ENCODE measurements at regions not wholly inside any gene's neighbourhood (a gene's known extent, or its start where the extent isn't known, plus 50 kb on each side); places are given as distances from the start of the nearest gene placed in this dataset.

GRCh38 chr5:3191585-3191984 is 404.0 kb upstream of the IRX1 start:
- Histone ChIP-seq H3K27me3 (peaks cover 0 to 6% of the 10 kb centered on the region in 2 donors), H3K27ac (no peak overlapping the region)
- TF ChIP-seq POLR2A (IDR thresholded peaks at IDR 0.05) (no peak), POLR2AphosphoS5 (IDR thresholded peaks at IDR 0.05) (no peak), CTCF (IDR thresholded peaks at IDR 0.05) (no peak)

GRCh38 chr5:3190930-3191329 is 404.7 kb upstream of the IRX1 start:
- H3K27me3 ChIP-seq = peaks cover 0 to under 1% of the 10 kb centered on the region in 2 donors

More at GRCh38 chr5:3191585-3191984, 404.0 kb upstream of the IRX1 start:
- Histone ChIP-seq H3K4me1 (no peaks in the 10 kb centered on the region), H3K9me3 (no peaks in the 10 kb centered on the region), H3K4me3 (no peak overlapping the region), H3K36me3 (no peaks in the 10 kb centered on the region)
- DNase-seq (ENCODE audit: low spot score in 2 of 2) = no peak
- intact Hi-C loops (cut with DNase I; ENCODE audit: low total_unique reads) = no loop called here

DNA sequence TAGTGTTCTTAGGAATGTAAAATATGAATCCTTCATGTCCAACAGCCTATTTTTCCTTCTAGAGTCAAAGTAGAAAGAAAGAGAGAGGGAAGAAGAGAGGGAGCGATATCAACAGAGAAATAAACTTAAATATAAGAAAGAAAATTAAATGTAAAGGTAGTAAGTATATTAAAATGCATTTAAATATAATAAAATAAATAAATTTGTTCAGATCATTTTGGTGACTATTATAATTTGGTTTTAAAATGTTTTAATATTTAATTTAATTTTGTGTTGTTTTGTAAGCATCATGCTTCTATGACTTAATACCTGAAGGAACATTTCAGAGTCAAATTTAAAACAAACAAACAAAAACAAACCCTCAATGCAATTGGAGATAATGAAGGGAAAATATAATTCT is 405.2 kb upstream of the IRX1 start:
- no peak for DNase-seq (ENCODE audit: low spot score in 2 of 2)
- Histone ChIP-seq H3K4me3 (no peak overlapping the region), H3K9me3 (no peaks in the 10 kb centered on the region), H3K36me3 (no peaks in the 10 kb centered on the region), H3K4me1 (no peaks in the 10 kb centered on the region), H3K27ac (no peak overlapping the region), H3K27me3 (no peaks in the 10 kb centered on the region)
- no peak for TF ChIP-seq POLR2A (IDR thresholded peaks at IDR 0.05)
- TF ChIP-seq POLR2AphosphoS5 (IDR thresholded peaks at IDR 0.05) = no peak
- no peak for TF ChIP-seq CTCF (IDR thresholded peaks at IDR 0.05)
- intact Hi-C loops (cut with DNase I; ENCODE audit: low total_unique reads) = no loop called here

More at GRCh38 chr5:3190930-3191329, 404.7 kb upstream of the IRX1 start:
- no peaks in the 10 kb centered on the region for H3K36me3 ChIP-seq
- no peak for DNase-seq (ENCODE audit: low spot score in 2 of 2)
- no peaks in the 10 kb centered on the region for H3K4me1 ChIP-seq
- no peak for TF ChIP-seq POLR2AphosphoS5 (IDR thresholded peaks at IDR 0.05)
- no peak for TF ChIP-seq CTCF (IDR thresholded peaks at IDR 0.05)
- TF ChIP-seq POLR2A (IDR thresholded peaks at IDR 0.05) = no peak
- H3K27ac ChIP-seq = no peak overlapping the region
- no peaks in the 10 kb centered on the region for H3K9me3 ChIP-seq
- intact Hi-C loops (cut with DNase I; ENCODE audit: low total_unique reads) = no loop called here
- no peak overlapping the region for H3K4me3 ChIP-seq

- no peaks in the 10 kb centered on the region for H3K4me1 ChIP-seq
- H3K4me3 ChIP-seq = no peak overlapping the region
- no peaks in the 10 kb centered on the region for H3K9me3 ChIP-seq
- TF ChIP-seq CTCF (IDR thresholded peaks at IDR 0.05) = no peak
- TF ChIP-seq POLR2AphosphoS5 (IDR thresholded peaks at IDR 0.05) = no peak
- no peak for TF ChIP-seq POLR2A (IDR thresholded peaks at IDR 0.05)
- no peaks in the 10 kb centered on the region for H3K36me3 ChIP-seq
- intact Hi-C loops (cut with DNase I; ENCODE audit: low total_unique reads) = no loop called here
- no peak for DNase-seq (ENCODE audit: low spot score in 2 of 2)
- peaks cover 0 to 3% of the 10 kb centered on the region in 2 donors for H3K27me3 ChIP-seq
- no peak overlapping the region for H3K27ac ChIP-seq
These were observed 407.7 kb upstream of the IRX1 start for GRCh38 chr5:3187771-3188425.

DNA sequence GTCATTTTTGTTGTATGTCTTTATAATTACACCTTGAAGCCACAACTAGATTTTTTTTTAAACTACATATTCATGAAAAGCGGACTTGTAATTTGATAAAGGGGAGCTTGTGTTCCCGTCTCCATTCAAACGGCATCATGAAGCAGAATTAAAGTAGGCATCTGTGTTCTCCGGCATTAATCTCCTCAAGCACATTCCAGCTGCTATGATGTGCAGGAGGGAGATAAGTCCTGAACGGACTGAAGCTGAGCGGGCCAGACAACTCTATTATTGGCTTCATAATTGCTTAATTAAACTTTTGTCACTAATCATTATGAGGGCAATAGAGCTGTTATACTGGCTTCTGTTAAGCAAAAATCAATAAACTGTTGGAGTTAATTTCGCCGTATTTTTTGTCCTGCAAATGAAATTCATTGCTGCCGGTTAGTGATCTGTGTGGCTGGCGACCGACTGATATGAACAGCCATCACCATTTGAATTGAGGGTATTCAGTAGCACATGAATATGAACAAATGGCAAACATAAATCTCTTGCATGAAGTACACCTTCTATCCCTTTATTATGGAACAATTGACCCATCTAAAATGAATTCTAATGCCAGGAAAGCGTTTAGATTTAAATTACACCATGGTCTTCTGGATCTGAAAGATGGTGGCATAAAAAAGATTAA is 408.8 kb upstream of the IRX1 start:
- no peak for DNase-seq (ENCODE audit: low spot score in 2 of 2)
- Histone ChIP-seq H3K4me3 (no peak overlapping the region), H3K27me3 (peaks cover 0 to 3% of the 10 kb centered on the region in 2 donors), H3K9me3 (no peaks in the 10 kb centered on the region), H3K36me3 (no peaks in the 10 kb centered on the region), H3K4me1 (no peaks in the 10 kb centered on the region), H3K27ac (no peak overlapping the region)
- intact Hi-C loops (cut with DNase I; ENCODE audit: low total_unique reads) = no loop called here
- TF ChIP-seq POLR2AphosphoS5 (IDR thresholded peaks at IDR 0.05) (no peak), CTCF (IDR thresholded peaks at IDR 0.05) (no peak), POLR2A (IDR thresholded peaks at IDR 0.05) (no peak)

All from breast epithelium (tissue), 4 donors.